GM12878 (cell line): ENCODE measurements at regions not wholly inside any gene's neighbourhood (a gene's known extent, or its start where the extent isn't known, plus 50 kb on each side); places are given as distances from the start of the nearest gene placed in this dataset.

ENCODE experiments used
- ATAC-seq: fragments of 200-7000 bp; cut with Tn5 transposase; 3 replicates; pipeline ENCODE4 v1.9.1; 2020; ENCODE audit warnings: mild to moderate bottlenecking, moderate library complexity
- BruUV-seq: library from RNA; stranded (reverse); fragments of 400-500 nt; replicated peaks from 2 replicates; lab custom pipeline; 2021; lab: Mats Ljungman, UMichigan
- CTCF ChIA-PET: fragments of 300-600 bp; sonication (Branson Sonifier 250); formaldehyde crosslinking; extraction: SDS; loops from one replicate; lab custom pipeline; 2021; ENCODE audit warnings: inconsistent platforms; lab: Yijun Ruan, JAX
- POLR2A ChIA-PET: fragments of 350-600 bp; formaldehyde crosslinking; extraction: SDS; loops from one replicate; lab custom pipeline; 2021; ENCODE audit warnings: inconsistent platforms; lab: Charles Lee
- RAD21 ChIA-PET: fragments of 300-600 bp; sonication (Branson Sonifier 250); formaldehyde crosslinking; loops from one replicate; lab custom pipeline; 2023; ENCODE audit warnings: antibody characterized with exemption; ENCODE audit not compliant: unreplicated experiment; lab: Charles Lee
- SMC1A ChIA-PET: fragments of 300-600 bp; sonication (Branson Sonifier 250); formaldehyde crosslinking; loops from one replicate; lab custom pipeline; 2023; ENCODE audit not compliant: unreplicated experiment, uncharacterized antibody; lab: Charles Lee
- DNase-seq: peaks from one replicate; pipeline ENCODE4 v3.0.0-alpha.2; 2011; ENCODE audit warnings: low read depth, low spot score
- FAIRE-seq: peaks from 3 replicates; lab custom pipeline; 2011; peaks lifted over from hg19 to GRCh38; lab: Jason Lieb, UNC
- H2AFZ ChIP-seq: 2 replicates; pipeline ENCODE4 v1.6.0; 2011; ENCODE audit warnings: low read depth, low read length, control low read depth; ENCODE audit not compliant: control insufficient read depth
- H3K27ac ChIP-seq: 2 replicates; pipeline ENCODE4 v1.5.1; 2011; ENCODE audit warnings: control low read depth; ENCODE audit not compliant: control insufficient read depth, insufficient read depth
- H3K27me3 ChIP-seq, 2 experiments: replicated peaks in 1 of 2; 2 replicates each; pipeline versions ENCODE4 v1.6.0 to v1.6.1; 2011; ENCODE audit warnings: low read length in 1 of 2; ENCODE audit not compliant: control insufficient read depth in 2 of 2, insufficient read depth in 2 of 2
- H3K36me3 ChIP-seq, 2 experiments: 2 replicates each; pipeline ENCODE4 v1.5.1; 2011; ENCODE audit warnings: low read length in 1 of 2; ENCODE audit not compliant: control insufficient read depth in 2 of 2, insufficient read depth in 2 of 2
- H3K4me1 ChIP-seq: 2 replicates; pipeline ENCODE4 v1.6.1; 2011; ENCODE audit warnings: mild to moderate bottlenecking, low read length, moderate library complexity, mixed read lengths; ENCODE audit not compliant: control insufficient read depth, insufficient read depth
- H3K4me2 ChIP-seq: 2 replicates; pipeline ENCODE4 v1.6.0; 2011; ENCODE audit warnings: control low read depth; ENCODE audit not compliant: control insufficient read depth, insufficient read depth
- H3K4me3 ChIP-seq: fragments of 200-600 bp; sonication (generic); 2 replicates; pipeline ENCODE4 v1.5.1; 2016
- H3K79me2 ChIP-seq: 2 replicates; pipeline ENCODE4 v1.6.0; 2011; ENCODE audit warnings: low read length; ENCODE audit not compliant: control insufficient read depth, insufficient read depth
- H3K9ac ChIP-seq: 2 replicates; pipeline ENCODE4 v1.8.0; 2011; ENCODE audit warnings: low read length, control low read depth, mixed read lengths; ENCODE audit not compliant: control insufficient read depth, insufficient read depth
- H3K9me3 ChIP-seq: replicated peaks from 3 replicates; pipeline ENCODE4 v1.5.1; 2011; ENCODE audit warnings: mild to moderate bottlenecking, low read length; ENCODE audit not compliant: control insufficient read depth, insufficient read depth
- H4K20me1 ChIP-seq: 2 replicates; pipeline ENCODE4 v1.6.0; 2011; ENCODE audit not compliant: control insufficient read depth, insufficient read depth
- ATF7 ChIP-seq: fragments of 450-650 bp; IDR thresholded peaks from 2 replicates; pipeline ENCODE4 v1.6.1; 2016; ENCODE audit warnings: low read depth, mild to moderate bottlenecking
- BACH1 ChIP-seq: fragments of 450-650 bp; IDR thresholded peaks from 2 replicates; pipeline ENCODE4 v1.6.1; 2017; ENCODE audit warnings: mild to moderate bottlenecking, borderline replicate concordance
- HDAC2 ChIP-seq: fragments of 200-600 bp; sonication (generic); IDR thresholded peaks from 2 replicates; pipeline ENCODE4 v1.6.1; 2017
- IKZF2 ChIP-seq, 2 experiments: fragments of 450-650 bp; IDR thresholded peaks; 2 replicates each; pipeline ENCODE4 v1.6.1; 2017; ENCODE audit warnings: mild to moderate bottlenecking in 2 of 2, moderate library complexity in 2 of 2
- POLR2AphosphoS2 ChIP-seq: IDR thresholded peaks from 2 replicates; pipeline ENCODE4 v1.6.1; 2011; ENCODE audit warnings: low read depth, mild to moderate bottlenecking, low read length, improper control_type of control experiment, moderate library complexity
- RAD21 ChIP-seq: IDR thresholded peaks from 2 replicates; pipeline ENCODE4 v1.6.1; 2011; ENCODE audit warnings: mild to moderate bottlenecking, low read depth, low read length, moderate library complexity; ENCODE audit not compliant: insufficient read depth
- RAD51 ChIP-seq: fragments of 450-650 bp; IDR thresholded peaks from 2 replicates; pipeline ENCODE4 v1.6.1; 2016; ENCODE audit warnings: moderate library complexity, mild to moderate bottlenecking, inconsistent platforms
- RELA ChIP-seq: fragments of 450-650 bp; IDR thresholded peaks from 2 replicates; pipeline ENCODE4 v1.8.0; 2014; ENCODE audit warnings: borderline replicate concordance; ENCODE audit not compliant: partially characterized antibody
- SIX5 ChIP-seq: IDR thresholded peaks from 2 replicates; pipeline ENCODE4 v1.6.1; 2011; ENCODE audit warnings: mild to moderate bottlenecking, low read depth, low read length, moderate library complexity; ENCODE audit not compliant: severe bottlenecking
- SMAD5 ChIP-seq: IDR thresholded peaks from 2 replicates; pipeline ENCODE4 v1.6.1; 2016; ENCODE audit warnings: antibody characterized with exemption, low read depth
- SMARCA5 ChIP-seq: fragments of 450-650 bp; IDR thresholded peaks from 2 replicates; pipeline ENCODE4 v1.6.1; 2017; ENCODE audit warnings: mild to moderate bottlenecking
- SMC3 ChIP-seq: IDR thresholded peaks from 2 replicates; pipeline ENCODE4 v1.6.1; 2011; ENCODE audit warnings: low read length, improper control_type of control experiment, borderline replicate concordance
- STAT3 ChIP-seq: IDR thresholded peaks from 2 replicates; pipeline ENCODE4 v1.6.1; 2011; ENCODE audit warnings: low read depth, low read length, improper control_type of control experiment
- ZSCAN29 ChIP-seq: fragments of 450-650 bp; IDR thresholded peaks from 2 replicates; pipeline ENCODE4 v1.6.1; 2017; ENCODE audit warnings: mild to moderate bottlenecking, moderate library complexity
- WGBS: methylation state at CpG from one replicate; pipeline ENCODE4 v1.1.6; 2016; ENCODE audit warnings: low lambda C conversion rate; ENCODE audit not compliant: insufficient replicate concordance, insufficient coverage; ENCODE audit errors: missing lambda C conversion rate; 5-methylcytosine and 5-hydroxymethylcytosine counted together
- in situ Hi-C: fragments of 300-500 bp; cut with MboI; formaldehyde crosslinking; loops from 9 replicates; pipeline ENCODE4 v1.14.3; 2018; ENCODE audit warnings: mixed read lengths
- intact Hi-C: fragments of 100-400 bp; cut with micrococcal nuclease; formaldehyde crosslinking; loops from one replicate; pipeline ENCODE4 v1.14.2; 2022; ENCODE audit not compliant: unreplicated experiment
- TF ChIP-seq, protein P1 (sequence below): fragments of 450-650 bp; IDR thresholded peaks from 2 replicates; pipeline ENCODE4 v1.6.1; 2016; ENCODE audit warnings: mild to moderate bottlenecking
- TF ChIP-seq, protein P2 (sequence below): IDR thresholded peaks from 2 replicates; pipeline ENCODE4 v1.6.1; 2011; ENCODE audit warnings: low read depth, low read length, improper control_type of control experiment, borderline replicate concordance
- TF ChIP-seq, protein P3 (sequence below), 3 experiments: IDR thresholded peaks in 2 of 3; conservative IDR thresholded peaks in 1 of 3; 2 replicates each; pipeline ENCODE4 v1.5.1; 2011; ENCODE audit warnings: low read depth in 3 of 3, low read length in 3 of 3, mild to moderate bottlenecking in 3 of 3, control low read depth in 2 of 3, moderate library complexity in 2 of 3, inconsistent platforms in 1 of 3, mixed read lengths in 1 of 3; ENCODE audit not compliant: control insufficient read depth in 2 of 3, insufficient read depth in 1 of 3; ENCODE audit errors: extremely low read depth in 1 of 3
- TF ChIP-seq, protein P4 (sequence below): fragments of 450-650 bp; IDR thresholded peaks from 2 replicates; pipeline ENCODE4 v1.6.1; 2016; ENCODE audit warnings: mild to moderate bottlenecking

DNA sequence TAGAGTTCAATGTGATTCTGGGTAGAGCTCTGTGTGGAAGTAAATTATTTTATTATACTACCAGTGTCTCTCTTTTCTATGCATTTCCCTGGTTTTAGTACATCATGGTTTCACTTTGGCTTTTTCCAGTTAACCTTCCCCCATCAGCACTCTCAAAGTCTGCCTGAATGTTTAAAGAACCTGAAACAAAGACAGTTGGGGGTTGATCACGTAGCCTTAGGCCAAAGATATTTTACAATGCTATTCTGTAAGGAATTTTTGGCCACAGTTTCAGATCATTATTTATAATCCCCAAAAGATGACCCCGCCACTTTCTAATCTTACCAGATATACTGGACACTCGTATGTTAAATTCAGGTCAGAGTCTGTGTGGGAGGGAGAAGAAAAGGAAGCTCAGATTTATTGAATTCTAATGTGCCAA lies 156.3 kb upstream of the TMC3 start (continued):
- TF ChIP-seq, protein P1, sequence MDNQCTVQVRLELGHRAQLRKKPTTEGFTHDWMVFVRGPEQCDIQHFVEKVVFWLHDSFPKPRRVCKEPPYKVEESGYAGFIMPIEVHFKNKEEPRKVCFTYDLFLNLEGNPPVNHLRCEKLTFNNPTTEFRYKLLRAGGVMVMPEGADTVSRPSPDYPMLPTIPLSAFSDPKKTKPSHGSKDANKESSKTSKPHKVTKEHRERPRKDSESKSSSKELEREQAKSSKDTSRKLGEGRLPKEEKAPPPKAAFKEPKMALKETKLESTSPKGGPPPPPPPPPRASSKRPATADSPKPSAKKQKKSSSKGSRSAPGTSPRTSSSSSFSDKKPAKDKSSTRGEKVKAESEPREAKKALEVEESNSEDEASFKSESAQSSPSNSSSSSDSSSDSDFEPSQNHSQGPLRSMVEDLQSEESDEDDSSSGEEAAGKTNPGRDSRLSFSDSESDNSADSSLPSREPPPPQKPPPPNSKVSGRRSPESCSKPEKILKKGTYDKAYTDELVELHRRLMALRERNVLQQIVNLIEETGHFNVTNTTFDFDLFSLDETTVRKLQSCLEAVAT: no peak
- no peak for TF ChIP-seq ATF7
- TF ChIP-seq, all 136 proteins: peak for 0

DNA sequence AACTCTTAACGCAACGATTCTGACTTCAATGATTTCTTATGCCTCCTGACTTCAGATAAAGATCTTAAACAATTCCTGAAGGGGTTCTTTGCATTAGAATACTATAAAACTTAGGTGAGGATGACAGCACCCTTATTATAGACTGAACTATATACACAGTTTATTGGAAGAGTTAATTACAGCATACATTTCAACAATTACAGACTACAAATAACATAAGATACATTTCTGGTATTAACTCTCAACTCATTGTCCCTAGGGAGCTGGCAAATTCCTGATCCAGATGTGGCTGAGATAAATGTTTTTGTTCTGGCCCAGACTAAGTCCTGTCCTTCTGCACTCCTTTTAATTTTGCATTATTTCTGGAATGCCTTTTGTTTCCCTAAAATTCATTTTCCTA lies 155.5 kb upstream of the TMC3 start:
- SMC1A ChIA-PET: no interaction called here
- H3K4me3 ChIP-seq: no peak overlapping the region
- H2AFZ ChIP-seq: no peak overlapping the region
- H3K4me2 ChIP-seq: no peak overlapping the region
- FAIRE-seq: no peak
- DNase-seq: no peak
- ATAC-seq: no peak
- H3K36me3 ChIP-seq: no peaks in the 10 kb centered on the region
- WGBS: 72% methylated on average over 2 of the region's 2 CpGs
- CTCF ChIA-PET: no interaction called here
- no TSS peak for BruUV-seq
- H3K4me1 ChIP-seq: no peaks in the 10 kb centered on the region
- no peak overlapping the region for H3K27ac ChIP-seq
- in situ Hi-C loops: no loop called here
- TF ChIP-seq, protein P2, sequence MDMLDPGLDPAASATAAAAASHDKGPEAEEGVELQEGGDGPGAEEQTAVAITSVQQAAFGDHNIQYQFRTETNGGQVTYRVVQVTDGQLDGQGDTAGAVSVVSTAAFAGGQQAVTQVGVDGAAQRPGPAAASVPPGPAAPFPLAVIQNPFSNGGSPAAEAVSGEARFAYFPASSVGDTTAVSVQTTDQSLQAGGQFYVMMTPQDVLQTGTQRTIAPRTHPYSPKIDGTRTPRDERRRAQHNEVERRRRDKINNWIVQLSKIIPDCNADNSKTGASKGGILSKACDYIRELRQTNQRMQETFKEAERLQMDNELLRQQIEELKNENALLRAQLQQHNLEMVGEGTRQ: no peak
- TF ChIP-seq RELA: no peak
- no peak for TF ChIP-seq POLR2AphosphoS2
- TF ChIP-seq SMC3: no peak
- TF ChIP-seq ZSCAN29: no peak
- TF ChIP-seq SIX5: no peak
- no peak for TF ChIP-seq SMAD5
- no peak for TF ChIP-seq RAD21
- TF ChIP-seq, protein P3, sequence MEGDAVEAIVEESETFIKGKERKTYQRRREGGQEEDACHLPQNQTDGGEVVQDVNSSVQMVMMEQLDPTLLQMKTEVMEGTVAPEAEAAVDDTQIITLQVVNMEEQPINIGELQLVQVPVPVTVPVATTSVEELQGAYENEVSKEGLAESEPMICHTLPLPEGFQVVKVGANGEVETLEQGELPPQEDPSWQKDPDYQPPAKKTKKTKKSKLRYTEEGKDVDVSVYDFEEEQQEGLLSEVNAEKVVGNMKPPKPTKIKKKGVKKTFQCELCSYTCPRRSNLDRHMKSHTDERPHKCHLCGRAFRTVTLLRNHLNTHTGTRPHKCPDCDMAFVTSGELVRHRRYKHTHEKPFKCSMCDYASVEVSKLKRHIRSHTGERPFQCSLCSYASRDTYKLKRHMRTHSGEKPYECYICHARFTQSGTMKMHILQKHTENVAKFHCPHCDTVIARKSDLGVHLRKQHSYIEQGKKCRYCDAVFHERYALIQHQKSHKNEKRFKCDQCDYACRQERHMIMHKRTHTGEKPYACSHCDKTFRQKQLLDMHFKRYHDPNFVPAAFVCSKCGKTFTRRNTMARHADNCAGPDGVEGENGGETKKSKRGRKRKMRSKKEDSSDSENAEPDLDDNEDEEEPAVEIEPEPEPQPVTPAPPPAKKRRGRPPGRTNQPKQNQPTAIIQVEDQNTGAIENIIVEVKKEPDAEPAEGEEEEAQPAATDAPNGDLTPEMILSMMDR (IDR thresholded peaks at IDR 0.05 in 2 of 3, conservative IDR thresholded peaks at IDR 0.05 in 1 of 3; ENCODE audit: control insufficient read depth in 2 of 3, extremely low read depth in 1 of 3, insufficient read depth in 1 of 3, low read depth in 3 of 3, low read length in 3 of 3): no peak
- no peak for TF ChIP-seq IKZF2 (IDR thresholded peaks at IDR 0.05)
- no peak for TF ChIP-seq HDAC2
- TF ChIP-seq, protein P4, sequence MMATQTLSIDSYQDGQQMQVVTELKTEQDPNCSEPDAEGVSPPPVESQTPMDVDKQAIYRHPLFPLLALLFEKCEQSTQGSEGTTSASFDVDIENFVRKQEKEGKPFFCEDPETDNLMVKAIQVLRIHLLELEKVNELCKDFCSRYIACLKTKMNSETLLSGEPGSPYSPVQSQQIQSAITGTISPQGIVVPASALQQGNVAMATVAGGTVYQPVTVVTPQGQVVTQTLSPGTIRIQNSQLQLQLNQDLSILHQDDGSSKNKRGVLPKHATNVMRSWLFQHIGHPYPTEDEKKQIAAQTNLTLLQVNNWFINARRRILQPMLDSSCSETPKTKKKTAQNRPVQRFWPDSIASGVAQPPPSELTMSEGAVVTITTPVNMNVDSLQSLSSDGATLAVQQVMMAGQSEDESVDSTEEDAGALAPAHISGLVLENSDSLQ: no peak
- TF ChIP-seq STAT3: no peak
- TF ChIP-seq SMARCA5: no peak
- no peak for TF ChIP-seq RAD51
- TF ChIP-seq BACH1: no peak
- TF ChIP-seq, all 136 proteins: peak for 0
- Histone ChIP-seq H3K27me3 (no peaks in the 10 kb centered on the region; a peak in 2 of 4 replicates), H4K20me1 (no peaks in the 10 kb centered on the region), H3K79me2 (no peaks in the 10 kb centered on the region), H3K9me3 (no peaks in the 10 kb centered on the region), H3K9ac (no peak overlapping the region)
- ChIA-PET RAD21 (no interaction called here), POLR2A (no interaction called here)
- intact Hi-C loops: no loop called here
